ENCODE measurements at regions not wholly inside any gene's neighbourhood (a gene's known extent, or its start where the extent isn't known, plus 50 kb on each side); places are given as distances from the start of the nearest gene placed in this dataset.
"Not testable (repeated sequence)": the region's sequence is repeated elsewhere in the genome, so short reads cannot be mapped to it uniquely, and the experiment has no call there.

DNA sequence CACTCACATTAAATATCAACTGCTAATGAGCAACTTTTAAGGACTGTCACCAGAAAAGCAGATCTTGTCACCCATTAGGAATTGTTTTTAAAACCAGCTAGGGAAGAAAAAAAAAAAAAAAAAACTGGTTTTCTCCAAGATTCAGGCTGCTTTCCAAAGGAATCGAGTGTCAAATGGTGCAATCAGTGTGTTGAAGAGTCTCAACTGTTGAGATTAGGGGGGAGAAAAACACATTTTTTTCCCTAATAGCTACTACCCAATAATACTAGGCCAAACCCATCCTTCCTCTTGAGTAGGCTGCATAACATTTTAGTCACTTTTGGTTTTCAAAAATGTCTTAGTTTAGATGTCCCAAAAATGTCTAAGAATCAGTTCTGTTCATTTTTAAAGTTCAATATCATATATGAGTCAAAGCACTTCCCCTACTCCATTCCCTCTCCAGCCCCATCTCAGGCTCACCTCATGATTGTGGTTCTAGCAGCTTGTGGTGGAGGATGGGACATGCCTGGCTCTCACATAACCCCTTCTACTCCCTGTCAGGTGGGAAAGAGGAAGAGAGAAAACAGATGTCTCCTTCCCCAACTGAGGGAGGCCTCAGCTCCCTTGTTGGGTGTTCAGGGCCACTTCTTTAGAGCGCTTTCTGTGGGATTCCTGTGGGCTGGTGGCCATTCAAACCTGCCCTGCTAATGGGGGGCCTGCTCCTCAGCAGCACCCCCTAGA, 193.6 kb downstream of the CWF19L2 start:
- Histone ChIP-seq H3K4me3 (ENCODE audit: low read length) (no peak overlapping the region), H2AFZ (ENCODE audit: low read length) (no peak overlapping the region), H3K9ac (ENCODE audit: low read length) (no peak overlapping the region)

DNA sequence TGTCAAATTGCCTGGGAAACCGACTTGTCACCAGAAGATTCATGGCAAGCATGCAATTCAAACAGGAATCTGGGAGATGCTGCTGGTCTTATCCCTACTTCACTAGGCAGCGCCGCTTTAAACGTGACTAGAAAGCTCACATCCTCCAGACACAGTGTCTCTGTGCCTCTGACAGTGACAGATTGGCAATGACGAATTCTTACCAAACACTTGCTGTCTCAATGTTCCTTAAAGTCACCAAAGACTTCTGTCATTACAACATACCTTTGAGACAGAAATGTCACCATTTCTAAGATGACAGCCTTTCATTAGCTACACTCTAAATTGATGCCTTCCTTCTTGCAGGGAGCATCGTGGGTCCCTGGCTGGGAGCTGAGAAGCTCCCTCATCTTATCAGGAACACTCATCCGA, 197.8 kb downstream of the CWF19L2 start:
- no peaks in the 10 kb centered on the region for H3K9me3 ChIP-seq (ENCODE audit: low read length)
- H3K4me3 ChIP-seq (ENCODE audit: low read length): no peak overlapping the region
- no peaks in the 10 kb centered on the region for H4K20me1 ChIP-seq (ENCODE audit: insufficient read depth, low read depth, low read length)
- no peaks in the 10 kb centered on the region for H3K79me2 ChIP-seq (ENCODE audit: low read length)
- H3K27ac ChIP-seq (ENCODE audit: low read length): no peak overlapping the region
- no peak overlapping the region for H3K4me2 ChIP-seq (ENCODE audit: low read depth, low read length, poor library complexity, severe bottlenecking)
- no peaks in the 10 kb centered on the region for H3K36me3 ChIP-seq (ENCODE audit: insufficient read depth, low read length)
- H3K27me3 ChIP-seq (ENCODE audit: low read length): no peaks in the 10 kb centered on the region
- DNase-seq: no peak
- no peaks in the 10 kb centered on the region for H3K9me2 ChIP-seq (replicated peaks; ENCODE audit: insufficient read depth, low read length)
- no peak overlapping the region for H3K9ac ChIP-seq (ENCODE audit: low read length)
- H3K4me1 ChIP-seq (ENCODE audit: low read length): no peaks in the 10 kb centered on the region
- no peak overlapping the region for H2AFZ ChIP-seq (ENCODE audit: low read length)

More for the DNA sequence above, 193.6 kb downstream of the CWF19L2 start:
- no peaks in the 10 kb centered on the region for H4K20me1 ChIP-seq (ENCODE audit: insufficient read depth, low read depth, low read length)
- H3K4me1 ChIP-seq (ENCODE audit: low read length): peaks cover 8% of the 10 kb centered on the region
- H3K36me3 ChIP-seq (ENCODE audit: insufficient read depth, low read length): no peaks in the 10 kb centered on the region
- H3K79me2 ChIP-seq (ENCODE audit: low read length): no peaks in the 10 kb centered on the region
- no peak overlapping the region for H3K27ac ChIP-seq (ENCODE audit: low read length)
- no peak overlapping the region for H3K4me2 ChIP-seq (ENCODE audit: low read depth, low read length, poor library complexity, severe bottlenecking)
- no peaks in the 10 kb centered on the region for H3K27me3 ChIP-seq (ENCODE audit: low read length)
- no peaks in the 10 kb centered on the region for H3K9me3 ChIP-seq (ENCODE audit: low read length)
- DNase-seq: no peak
- no peaks in the 10 kb centered on the region for H3K9me2 ChIP-seq (replicated peaks; ENCODE audit: insufficient read depth, low read length)

GRCh38 chr11:107257710-107258109, 199.9 kb downstream of the CWF19L2 start:
- H3K27me3 ChIP-seq (ENCODE audit: low read length): no peaks in the 10 kb centered on the region
- H3K27ac ChIP-seq (ENCODE audit: low read length): no peak overlapping the region
- no peak overlapping the region for H3K4me3 ChIP-seq (ENCODE audit: low read length)
- no peak overlapping the region for H2AFZ ChIP-seq (ENCODE audit: low read length)
- no peak overlapping the region for H3K9ac ChIP-seq (ENCODE audit: low read length)
- DNase-seq: no peak
- no peaks in the 10 kb centered on the region for H3K36me3 ChIP-seq (ENCODE audit: insufficient read depth, low read length)
- H3K4me1 ChIP-seq (ENCODE audit: low read length): no peaks in the 10 kb centered on the region
- no peaks in the 10 kb centered on the region for H3K79me2 ChIP-seq (ENCODE audit: low read length)
- H3K4me2 ChIP-seq (ENCODE audit: low read depth, low read length, poor library complexity, severe bottlenecking): no peak overlapping the region
- no peaks in the 10 kb centered on the region for H4K20me1 ChIP-seq (ENCODE audit: insufficient read depth, low read depth, low read length)
- H3K9me2 ChIP-seq (replicated peaks; ENCODE audit: insufficient read depth, low read length): no peaks in the 10 kb centered on the region
- no peaks in the 10 kb centered on the region for H3K9me3 ChIP-seq (ENCODE audit: low read length)

DNA sequence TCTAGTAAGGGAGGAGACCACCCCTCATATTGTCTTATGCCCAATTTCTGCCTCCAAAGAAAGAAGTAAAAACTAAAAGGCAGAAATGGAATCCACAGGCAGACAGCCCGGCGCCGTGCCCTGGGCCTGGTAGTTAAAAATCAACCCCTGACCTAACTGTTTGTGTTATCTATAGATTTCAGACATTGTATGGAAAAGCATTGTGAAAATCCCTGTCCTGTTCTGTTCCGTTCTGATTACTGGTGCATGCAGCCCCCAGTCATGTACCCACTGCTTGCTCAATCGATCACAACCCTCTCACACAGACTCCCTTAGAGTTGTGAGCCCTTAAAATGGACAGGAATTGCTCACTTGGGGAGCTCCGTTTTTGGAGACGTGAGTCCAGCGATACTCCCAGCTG, 204.0 kb downstream of the CWF19L2 start:
- H3K9me3 ChIP-seq (ENCODE audit: low read length); DNase-seq; H2AFZ ChIP-seq (ENCODE audit: low read length); H3K27ac ChIP-seq (ENCODE audit: low read length); H3K27me3 ChIP-seq (ENCODE audit: low read length); H3K9me2 ChIP-seq (replicated peaks; ENCODE audit: insufficient read depth, low read length); H3K4me1 ChIP-seq (ENCODE audit: low read length); H3K4me2 ChIP-seq (ENCODE audit: low read depth, low read length, poor library complexity, severe bottlenecking); H4K20me1 ChIP-seq (ENCODE audit: insufficient read depth, low read depth, low read length); H3K36me3 ChIP-seq (ENCODE audit: insufficient read depth, low read length); H3K4me3 ChIP-seq (ENCODE audit: low read length); H3K79me2 ChIP-seq (ENCODE audit: low read length); H3K9ac ChIP-seq (ENCODE audit: low read length): not testable (repeated sequence)

DNA sequence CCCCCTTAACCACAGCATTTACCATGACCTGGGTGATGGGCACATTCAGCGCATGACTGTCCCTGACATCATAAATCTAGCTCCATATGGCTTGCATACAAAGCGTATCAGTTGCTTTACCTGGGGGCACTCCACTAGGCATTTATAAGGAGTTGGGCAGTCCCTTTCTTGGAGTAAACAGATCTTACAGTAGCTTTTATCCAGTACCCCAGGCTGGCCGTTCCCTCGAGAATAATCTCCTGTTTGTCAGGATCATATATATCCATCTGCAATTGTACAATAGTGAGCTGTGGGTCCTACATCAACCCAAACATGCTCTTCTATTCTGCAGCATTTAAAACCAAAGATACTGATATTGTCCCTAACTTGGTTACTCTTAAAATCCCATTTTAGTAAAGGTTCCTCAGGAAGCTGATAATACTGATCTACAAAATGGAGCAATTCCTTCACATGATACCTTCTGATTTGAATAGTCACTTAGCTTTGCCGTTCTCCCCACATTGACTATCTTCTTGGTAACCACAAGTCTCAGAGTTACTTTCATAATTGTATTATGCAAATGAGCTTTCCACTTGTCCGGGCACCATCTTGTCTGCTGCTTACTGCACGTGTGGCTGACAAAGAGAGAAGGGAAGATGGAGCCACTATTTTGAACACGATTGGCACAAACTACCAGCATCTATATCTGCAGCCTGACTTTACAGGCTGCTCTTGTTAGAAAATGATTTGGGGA, 205.0 kb downstream of the CWF19L2 start:
- no peak overlapping the region for H2AFZ ChIP-seq (ENCODE audit: low read length)
- no peaks in the 10 kb centered on the region for H3K9me3 ChIP-seq (ENCODE audit: low read length)
- H3K27me3 ChIP-seq (ENCODE audit: low read length): no peaks in the 10 kb centered on the region
- H3K4me3 ChIP-seq (ENCODE audit: low read length): no peak overlapping the region
- peaks cover 2% of the 10 kb centered on the region for H3K4me1 ChIP-seq (ENCODE audit: low read length)
- no peak overlapping the region for H3K27ac ChIP-seq (ENCODE audit: low read length)
- H3K4me2 ChIP-seq (ENCODE audit: low read depth, low read length, poor library complexity, severe bottlenecking): no peak overlapping the region
- H4K20me1 ChIP-seq (ENCODE audit: insufficient read depth, low read depth, low read length): no peaks in the 10 kb centered on the region
- H3K36me3 ChIP-seq (ENCODE audit: insufficient read depth, low read length): no peaks in the 10 kb centered on the region
- no peak for DNase-seq
- no peaks in the 10 kb centered on the region for H3K9me2 ChIP-seq (replicated peaks; ENCODE audit: insufficient read depth, low read length)
- H3K9ac ChIP-seq (ENCODE audit: low read length): no peak overlapping the region
- H3K79me2 ChIP-seq (ENCODE audit: low read length): no peaks in the 10 kb centered on the region

DNA sequence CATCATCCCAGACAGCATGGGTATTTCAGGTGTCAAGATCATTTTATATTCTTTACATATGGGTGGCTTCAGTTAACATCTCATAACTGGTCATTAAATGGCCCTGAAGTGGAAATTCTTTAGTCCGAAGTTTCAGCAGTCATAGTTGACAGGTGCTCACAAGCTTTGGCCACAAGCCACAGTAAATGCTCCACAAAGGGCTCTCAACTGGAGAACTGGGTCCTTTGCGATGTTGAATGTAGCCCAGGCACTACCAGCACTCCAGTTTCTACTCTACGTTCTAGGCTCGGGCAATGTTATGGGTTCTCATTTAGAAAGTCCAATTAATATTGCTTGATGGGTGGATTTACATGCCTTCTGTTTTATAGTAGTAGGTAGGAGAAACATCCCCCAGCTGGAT, 206.3 kb downstream of the CWF19L2 start:
- H3K36me3 ChIP-seq (ENCODE audit: insufficient read depth, low read length): no peaks in the 10 kb centered on the region
- DNase-seq: no peak
- H3K4me2 ChIP-seq (ENCODE audit: low read depth, low read length, poor library complexity, severe bottlenecking): no peak overlapping the region
- peaks cover 7% of the 10 kb centered on the region for H3K4me1 ChIP-seq (ENCODE audit: low read length)
- no peak overlapping the region for H3K9ac ChIP-seq (ENCODE audit: low read length)
- H4K20me1 ChIP-seq (ENCODE audit: insufficient read depth, low read depth, low read length): no peaks in the 10 kb centered on the region
- H3K27ac ChIP-seq (ENCODE audit: low read length): no peak overlapping the region
- H3K9me2 ChIP-seq (replicated peaks; ENCODE audit: insufficient read depth, low read length): no peaks in the 10 kb centered on the region
- H3K4me3 ChIP-seq (ENCODE audit: low read length): no peak overlapping the region
- no peak overlapping the region for H2AFZ ChIP-seq (ENCODE audit: low read length)
- no peaks in the 10 kb centered on the region for H3K79me2 ChIP-seq (ENCODE audit: low read length)
- no peaks in the 10 kb centered on the region for H3K9me3 ChIP-seq (ENCODE audit: low read length)
- no peaks in the 10 kb centered on the region for H3K27me3 ChIP-seq (ENCODE audit: low read length)

DNA sequence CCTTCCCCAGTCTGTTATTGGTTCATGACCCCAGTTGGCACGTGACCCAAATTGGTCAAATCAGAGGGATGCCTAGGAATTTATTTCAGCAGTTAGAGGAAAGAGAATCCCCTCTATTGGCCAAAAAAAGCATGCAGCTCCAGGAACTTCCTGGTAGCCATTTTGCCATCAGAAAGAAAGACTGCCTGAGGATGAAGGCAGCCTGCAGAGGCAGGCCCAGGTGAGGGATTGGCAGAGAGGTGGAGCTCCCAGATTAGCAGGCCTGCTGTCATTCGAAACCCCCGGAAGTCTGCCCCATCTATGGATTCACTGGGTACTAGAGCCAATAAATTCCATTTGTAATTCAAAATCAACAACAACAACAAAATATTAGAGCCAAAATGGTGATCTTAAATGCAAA, 207.6 kb downstream of the CWF19L2 start:
- H3K4me2 ChIP-seq (ENCODE audit: low read depth, low read length, poor library complexity, severe bottlenecking): no peak overlapping the region

DNA sequence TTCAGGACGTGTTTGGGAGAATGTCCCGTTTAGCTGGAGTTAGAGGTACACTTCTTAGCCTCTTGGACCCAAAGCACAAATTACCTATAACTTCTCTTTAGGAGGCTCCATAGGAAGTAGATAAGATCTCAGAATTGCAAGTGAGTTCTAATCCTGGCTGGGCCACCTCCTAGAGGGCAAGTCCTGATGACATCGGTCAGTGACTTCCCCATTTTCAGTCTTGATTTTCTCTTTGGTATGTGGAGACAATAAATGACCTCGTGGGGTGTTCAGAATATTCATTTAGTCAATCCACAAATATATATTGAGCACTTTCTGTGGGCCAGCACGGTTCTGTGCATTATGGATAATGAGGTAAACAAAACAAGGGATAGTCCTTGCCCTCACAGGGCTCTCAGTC, 208.6 kb downstream of the CWF19L2 start:
- H3K27me3 ChIP-seq (ENCODE audit: low read length): no peaks in the 10 kb centered on the region
- no peak overlapping the region for H3K27ac ChIP-seq (ENCODE audit: low read length)
- H3K9ac ChIP-seq (ENCODE audit: low read length): no peak overlapping the region
- H4K20me1 ChIP-seq (ENCODE audit: insufficient read depth, low read depth, low read length): no peaks in the 10 kb centered on the region
- no peak overlapping the region for H3K4me3 ChIP-seq (ENCODE audit: low read length)
- H3K79me2 ChIP-seq (ENCODE audit: low read length): no peaks in the 10 kb centered on the region
- no peak overlapping the region for H2AFZ ChIP-seq (ENCODE audit: low read length)
- H3K36me3 ChIP-seq (ENCODE audit: insufficient read depth, low read length): no peaks in the 10 kb centered on the region
- no peaks in the 10 kb centered on the region for H3K9me3 ChIP-seq (ENCODE audit: low read length)
- no peak for DNase-seq
- no peak overlapping the region for H3K4me2 ChIP-seq (ENCODE audit: low read depth, low read length, poor library complexity, severe bottlenecking)
- peaks cover 7% of the 10 kb centered on the region for H3K4me1 ChIP-seq (ENCODE audit: low read length)
- no peaks in the 10 kb centered on the region for H3K9me2 ChIP-seq (replicated peaks; ENCODE audit: insufficient read depth, low read length)

More for the DNA sequence above, 207.6 kb downstream of the CWF19L2 start:
- no peak for DNase-seq
- Histone ChIP-seq H4K20me1 (ENCODE audit: insufficient read depth, low read depth, low read length) (no peaks in the 10 kb centered on the region), H3K27me3 (ENCODE audit: low read length) (no peaks in the 10 kb centered on the region), H3K79me2 (ENCODE audit: low read length) (no peaks in the 10 kb centered on the region), H2AFZ (ENCODE audit: low read length) (no peak overlapping the region), H3K4me1 (ENCODE audit: low read length) (peaks cover 7% of the 10 kb centered on the region), H3K36me3 (ENCODE audit: insufficient read depth, low read length) (no peaks in the 10 kb centered on the region), H3K4me3 (ENCODE audit: low read length) (no peak overlapping the region), H3K9me2 (replicated peaks; ENCODE audit: insufficient read depth, low read length) (no peaks in the 10 kb centered on the region), H3K9me3 (ENCODE audit: low read length) (no peaks in the 10 kb centered on the region), H3K9ac (ENCODE audit: low read length) (no peak overlapping the region), H3K27ac (ENCODE audit: low read length) (no peak overlapping the region)

All from Karpas-422 (cell line).